Uterus (tissue), 3 donors: ENCODE measurements at regions not wholly inside any gene's neighbourhood (a gene's known extent, or its start where the extent isn't known, plus 50 kb on each side); places are given as distances from the start of the nearest gene placed in this dataset.
"Not testable (repeated sequence)": the region's sequence is repeated elsewhere in the genome, so short reads cannot be mapped to it uniquely, and the experiment has no call there.

Source experiments
- DNase-seq, 2 donors: peaks; one replicate each; pipeline ENCODE4 v3.0.0-alpha.2; 2019 to 2020
- H3K27ac ChIP-seq, 2 donors: fragments of 200-600 bp; sonication (generic); 1 replicate in 1 of 2; 2 replicates in 1 of 2; pipeline ENCODE4 v1.5.1; 2016 to 2018
- H3K27me3 ChIP-seq, 2 donors: fragments of 200-600 bp; sonication (generic); one replicate each; pipeline ENCODE4 v1.5.1; 2018 to 2019; ENCODE audit warnings: control low read depth in 1 of 2
- H3K36me3 ChIP-seq, 2 donors: fragments of 200-600 bp; sonication (generic); one replicate each; pipeline ENCODE4 v1.5.1; 2019; ENCODE audit warnings: control low read depth in 1 of 2
- H3K4me1 ChIP-seq, 2 donors: fragments of 200-600 bp; sonication (generic); one replicate each; pipeline ENCODE4 v1.5.1; 2018 to 2019; ENCODE audit warnings: control low read depth in 1 of 2
- H3K4me3 ChIP-seq, 2 donors: fragments of 200-600 bp; sonication (generic); 1 replicate in 1 of 2; 2 replicates in 1 of 2; pipeline ENCODE4 v1.5.1; 2018 to 2019; ENCODE audit warnings: mild to moderate bottlenecking in 1 of 2
- H3K9me3 ChIP-seq, 2 donors: fragments of 200-600 bp; sonication (generic); one replicate each; pipeline ENCODE4 v1.5.1; 2019; ENCODE audit warnings: control low read depth in 1 of 2
- CTCF ChIP-seq, 4 experiments: fragments of 200-600 bp in 2 of 4; fragments of 450-650 bp in 2 of 4; sonication (generic) in 2 of 4; IDR thresholded peaks; one replicate each; pipeline ENCODE4 v1.5.1; 2016 to 2019; ENCODE audit warnings: antibody characterized with exemption in 4 of 4, mild to moderate bottlenecking in 2 of 4, moderate library complexity in 1 of 4
- POLR2A ChIP-seq, 2 donors: fragments of 450-650 bp; IDR thresholded peaks; one replicate each; pipeline ENCODE4 v1.6.1; 2016; ENCODE audit warnings: antibody characterized with exemption in 2 of 2, mild to moderate bottlenecking in 1 of 2, moderate library complexity in 1 of 2
- intact Hi-C: fragments of 100-400 bp; cut with DNase I; formaldehyde crosslinking; loops from one replicate; pipeline ENCODE4 v1.15.1; 2023; ENCODE audit warnings: low total_unique reads
- donor health status: DM: yes; HTN: yes; CAD: no.

DNA sequence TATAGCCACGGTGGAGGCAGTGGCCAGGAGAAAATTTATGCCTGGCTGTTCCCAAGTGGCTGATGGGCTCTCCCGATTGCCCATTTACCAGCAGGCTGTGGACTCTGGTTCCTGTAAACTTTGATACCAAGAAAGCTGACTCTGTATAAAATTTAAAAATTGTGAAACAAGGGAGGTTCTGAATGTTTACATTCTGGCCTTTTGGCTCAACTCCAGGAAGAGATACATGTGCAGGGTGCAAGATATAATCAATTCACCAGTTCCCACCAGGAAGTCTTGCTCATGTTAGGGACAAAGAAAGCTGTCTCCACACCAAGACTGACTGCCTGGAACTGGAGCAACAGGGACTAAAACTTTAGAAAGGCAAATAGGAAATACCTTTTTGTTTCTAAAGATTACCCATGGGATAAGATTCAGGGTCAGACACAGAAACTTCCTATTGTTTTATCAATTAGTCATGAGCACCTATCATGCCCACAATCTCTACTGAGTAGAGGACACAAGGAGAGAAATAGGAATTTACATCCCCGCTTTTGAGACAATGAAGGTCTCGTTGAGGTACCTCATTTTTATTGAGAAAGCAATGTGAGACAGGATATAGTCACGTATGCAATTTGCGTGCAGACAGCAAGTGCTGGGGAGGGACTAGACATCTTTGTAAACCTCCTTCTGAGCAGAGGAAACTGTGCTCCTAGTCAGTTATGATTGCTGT, 123.5 kb downstream of the LIPG start:
- no peak for DNase-seq
- no peaks in the 10 kb centered on the region for H3K4me1 ChIP-seq
- no peaks in the 10 kb centered on the region for H3K36me3 ChIP-seq
- no peaks in the 10 kb centered on the region for H3K27me3 ChIP-seq
- intact Hi-C loops = no loop called here
- no peak overlapping the region for H3K4me3 ChIP-seq
- H3K27ac ChIP-seq = no peak overlapping the region
- H3K9me3 ChIP-seq = no peaks in the 10 kb centered on the region
- TF ChIP-seq POLR2A (IDR thresholded peaks at IDR 0.05) (no peak), CTCF (IDR thresholded peaks at IDR 0.05) (no peak)

DNA sequence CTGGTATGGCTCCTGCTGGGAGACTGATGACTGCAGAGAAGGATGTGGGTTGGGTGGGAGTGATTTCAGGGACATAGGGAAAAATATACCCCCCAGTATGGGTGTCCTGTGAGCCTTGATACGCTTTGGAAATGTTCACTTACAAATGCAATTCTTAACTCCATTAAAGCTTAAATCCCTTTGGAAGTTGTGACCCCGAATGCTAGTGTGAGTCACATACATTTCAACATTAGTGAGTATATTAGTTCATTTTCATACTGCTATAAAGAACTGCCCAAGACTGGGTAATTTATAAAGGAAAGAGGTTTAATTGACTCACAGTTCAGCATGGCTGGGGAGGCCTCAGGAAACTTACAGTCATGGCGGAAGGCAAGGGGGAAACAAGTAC, 120.9 kb downstream of the LIPG start:
- H3K27ac ChIP-seq, H3K4me1 ChIP-seq, H3K27me3 ChIP-seq, intact Hi-C loops, DNase-seq, H3K36me3 ChIP-seq, H3K4me3 ChIP-seq, H3K9me3 ChIP-seq: not testable (repeated sequence)

GRCh38 chr18:49682173-49682802, 120.4 kb downstream of the LIPG start:
- H3K27ac ChIP-seq = no peak overlapping the region
- TF ChIP-seq POLR2A (IDR thresholded peaks at IDR 0.05) (no peak), CTCF (IDR thresholded peaks at IDR 0.05) (no peak)
- no peaks in the 10 kb centered on the region for H3K36me3 ChIP-seq
- intact Hi-C loops = no loop called here
- no peaks in the 10 kb centered on the region for H3K4me1 ChIP-seq
- no peak for DNase-seq
- no peaks in the 10 kb centered on the region for H3K9me3 ChIP-seq
- H3K4me3 ChIP-seq = no peak overlapping the region
- H3K27me3 ChIP-seq = no peaks in the 10 kb centered on the region

DNA sequence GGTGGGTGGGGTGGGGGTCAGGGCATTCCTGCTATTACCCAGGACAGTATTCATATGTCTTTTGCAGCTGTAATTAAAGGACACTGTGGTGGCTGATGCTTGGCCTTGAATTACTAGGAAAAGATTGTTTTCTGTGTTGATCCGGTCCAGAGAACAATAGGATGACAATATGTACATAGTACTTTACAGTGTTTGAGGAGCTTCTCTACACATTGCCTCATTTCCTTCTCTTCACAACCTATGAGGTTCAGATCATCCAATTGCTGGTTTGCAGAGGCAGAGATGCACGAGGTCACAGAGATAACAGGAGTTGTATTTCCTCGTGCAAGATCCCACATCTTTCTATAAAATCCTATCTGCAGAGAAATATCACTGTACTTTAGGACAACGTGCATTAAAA, 119.5 kb downstream of the LIPG start:
- no peaks in the 10 kb centered on the region for H3K4me1 ChIP-seq
- H3K4me3 ChIP-seq = no peak overlapping the region
- intact Hi-C loops = no loop called here
- TF ChIP-seq CTCF (IDR thresholded peaks at IDR 0.05) = no peak
- no peak for TF ChIP-seq POLR2A (IDR thresholded peaks at IDR 0.05)
- no peak overlapping the region for H3K27ac ChIP-seq
- no peak for DNase-seq
- no peaks in the 10 kb centered on the region for H3K9me3 ChIP-seq
- no peaks in the 10 kb centered on the region for H3K36me3 ChIP-seq
- no peaks in the 10 kb centered on the region for H3K27me3 ChIP-seq

DNA sequence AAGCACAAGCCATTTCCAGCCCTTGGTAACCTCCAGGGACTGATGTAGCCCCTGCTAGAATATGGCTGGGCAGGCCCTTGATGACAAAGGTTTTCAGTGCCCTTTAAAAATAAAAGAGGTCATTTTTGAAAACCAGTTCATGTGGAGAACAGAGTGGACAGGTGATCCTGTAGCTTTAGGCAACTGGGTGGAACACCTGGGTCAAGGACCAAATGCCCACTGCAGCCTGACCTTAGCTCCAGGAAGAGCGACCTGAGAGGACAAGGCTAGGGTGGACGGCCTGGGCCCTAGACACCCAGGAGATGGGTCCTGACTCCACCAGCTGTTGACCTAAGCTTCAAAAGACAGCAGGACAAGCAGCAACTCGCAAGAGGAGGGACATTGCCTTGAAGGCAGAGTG, 116.6 kb downstream of the LIPG start:
- Histone ChIP-seq H3K4me3 (no peak overlapping the region), H3K4me1 (no peaks in the 10 kb centered on the region), H3K27ac (no peak overlapping the region), H3K9me3 (no peaks in the 10 kb centered on the region), H3K27me3 (no peaks in the 10 kb centered on the region), H3K36me3 (no peaks in the 10 kb centered on the region)
- intact Hi-C loops = no loop called here
- no peak for DNase-seq
- no peak for TF ChIP-seq CTCF (IDR thresholded peaks at IDR 0.05)
- TF ChIP-seq POLR2A (IDR thresholded peaks at IDR 0.05) = no peak
